ENCODE measurements at regions not wholly inside any gene's neighbourhood (a gene's known extent, or its start where the extent isn't known, plus 50 kb on each side); places are given as distances from the start of the nearest gene placed in this dataset.

GRCh38 chr12:33012226-33012625, 115.6 kb upstream of the PKP2 start:
- no peaks in the 10 kb centered on the region for H3K4me1 ChIP-seq
- no peaks in the 10 kb centered on the region for H3K9me3 ChIP-seq (ENCODE audit: low read depth)
- Mint-ChIP-seq H3K27me3 (ENCODE audit: insufficient read depth, low read depth) (no peaks in the 10 kb centered on the region), H3K36me3 (peaks cover 1% of the 10 kb centered on the region), H3K4me3 (no peak overlapping the region), H3K9me3 (peaks cover 17% of the 10 kb centered on the region), H3K27ac (no peak overlapping the region), H3K4me1 (no peaks in the 10 kb centered on the region)
- H4K20me1 ChIP-seq (ENCODE audit: low read depth), result no peaks in the 10 kb centered on the region
- no peak overlapping the region for H3K4me2 ChIP-seq
- no peak overlapping the region for H3K27ac ChIP-seq
- H2AFZ ChIP-seq (replicated peaks), result no peak overlapping the region
- H3K4me3 ChIP-seq, result no peak overlapping the region
- no peak overlapping the region for H3K9ac ChIP-seq
- no peaks in the 10 kb centered on the region for H3F3A ChIP-seq (ENCODE audit: low read depth)
- H3K27me3 ChIP-seq, result no peaks in the 10 kb centered on the region
- H3K79me2 ChIP-seq (ENCODE audit: low read depth), result no peaks in the 10 kb centered on the region
- H3K36me3 ChIP-seq, result no peaks in the 10 kb centered on the region
- TF ChIP-seq EZH2phosphoT487 (IDR thresholded peaks at IDR 0.05), result no peak
- DNase-seq (ENCODE audit: low spot score), result no peak

DNA sequence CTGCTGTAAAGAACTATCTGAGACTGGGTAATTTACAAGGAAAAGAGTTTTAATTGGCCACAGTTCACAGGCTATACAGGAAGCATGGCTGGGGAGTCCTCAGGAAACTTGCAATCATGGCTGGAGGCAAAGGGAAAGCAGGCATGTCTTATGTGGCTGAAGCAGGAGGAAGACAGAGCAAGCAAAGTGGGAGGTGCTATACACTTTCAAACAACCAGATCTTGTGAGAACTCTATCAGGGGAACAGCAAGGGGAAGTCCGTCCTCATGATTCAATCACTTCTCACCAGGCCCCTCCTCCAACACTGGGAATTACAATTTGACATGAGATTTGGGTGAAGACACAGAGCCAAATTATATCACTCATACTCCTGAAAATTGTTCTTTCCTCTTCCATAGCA, 109.5 kb upstream of the PKP2 start:
- Histone ChIP-seq H3F3A (ENCODE audit: low read depth) (no peaks in the 10 kb centered on the region), H3K4me3 (no peak overlapping the region), H3K79me2 (ENCODE audit: low read depth) (no peaks in the 10 kb centered on the region), H3K9me3 (ENCODE audit: low read depth) (no peaks in the 10 kb centered on the region), H3K27ac (no peak overlapping the region), H4K20me1 (ENCODE audit: low read depth) (no peaks in the 10 kb centered on the region), H3K9ac (no peak overlapping the region), H3K4me2 (no peak overlapping the region), H3K36me3 (no peaks in the 10 kb centered on the region), H2AFZ (replicated peaks) (peak overlapping the region; percentile 85), H3K4me1 (no peaks in the 10 kb centered on the region), H3K27me3 (no peaks in the 10 kb centered on the region)
- Mint-ChIP-seq H3K4me1 (no peaks in the 10 kb centered on the region), H3K27me3 (ENCODE audit: insufficient read depth, low read depth) (no peaks in the 10 kb centered on the region), H3K9me3 (peaks cover 9% of the 10 kb centered on the region), H3K36me3 (no peaks in the 10 kb centered on the region), H3K27ac (no peak overlapping the region), H3K4me3 (no peak overlapping the region)
- no peak for DNase-seq (ENCODE audit: low spot score)
- TF ChIP-seq EZH2phosphoT487 (IDR thresholded peaks at IDR 0.05) (no peak), EZH2 (IDR thresholded peaks at IDR 0.05) (no peak)
- TF ChIP-seq, protein P1, sequence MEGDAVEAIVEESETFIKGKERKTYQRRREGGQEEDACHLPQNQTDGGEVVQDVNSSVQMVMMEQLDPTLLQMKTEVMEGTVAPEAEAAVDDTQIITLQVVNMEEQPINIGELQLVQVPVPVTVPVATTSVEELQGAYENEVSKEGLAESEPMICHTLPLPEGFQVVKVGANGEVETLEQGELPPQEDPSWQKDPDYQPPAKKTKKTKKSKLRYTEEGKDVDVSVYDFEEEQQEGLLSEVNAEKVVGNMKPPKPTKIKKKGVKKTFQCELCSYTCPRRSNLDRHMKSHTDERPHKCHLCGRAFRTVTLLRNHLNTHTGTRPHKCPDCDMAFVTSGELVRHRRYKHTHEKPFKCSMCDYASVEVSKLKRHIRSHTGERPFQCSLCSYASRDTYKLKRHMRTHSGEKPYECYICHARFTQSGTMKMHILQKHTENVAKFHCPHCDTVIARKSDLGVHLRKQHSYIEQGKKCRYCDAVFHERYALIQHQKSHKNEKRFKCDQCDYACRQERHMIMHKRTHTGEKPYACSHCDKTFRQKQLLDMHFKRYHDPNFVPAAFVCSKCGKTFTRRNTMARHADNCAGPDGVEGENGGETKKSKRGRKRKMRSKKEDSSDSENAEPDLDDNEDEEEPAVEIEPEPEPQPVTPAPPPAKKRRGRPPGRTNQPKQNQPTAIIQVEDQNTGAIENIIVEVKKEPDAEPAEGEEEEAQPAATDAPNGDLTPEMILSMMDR (IDR thresholded peaks at IDR 0.05), result no peak

DNA sequence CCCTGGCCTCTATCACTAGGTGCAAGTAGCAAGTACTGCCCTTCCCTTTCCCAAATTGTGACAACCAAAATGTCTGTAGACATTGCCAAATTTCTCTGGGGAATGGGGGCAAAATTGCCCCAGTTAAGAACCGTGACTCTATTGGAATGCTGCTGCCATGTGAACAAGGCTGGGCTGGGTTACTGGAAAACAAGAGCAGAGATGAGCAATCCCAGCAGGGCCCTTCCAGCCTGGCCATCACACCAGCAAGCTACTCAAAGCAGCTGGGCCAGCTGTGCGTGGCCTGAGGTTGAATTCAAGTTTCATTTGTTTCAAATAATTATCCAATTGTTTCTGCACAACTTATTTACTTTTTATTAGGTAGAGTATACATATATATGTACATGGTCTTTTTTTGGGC, 103.4 kb upstream of the PKP2 start:
- peaks cover 13% of the 10 kb centered on the region for H3K4me1 Mint-ChIP-seq
- TF ChIP-seq, protein P1 (IDR thresholded peaks at IDR 0.05), result no peak
- no peak for TF ChIP-seq EZH2 (IDR thresholded peaks at IDR 0.05)
- TF ChIP-seq EZH2phosphoT487 (IDR thresholded peaks at IDR 0.05), result no peak
- no peak overlapping the region for H3K27ac ChIP-seq

DNA sequence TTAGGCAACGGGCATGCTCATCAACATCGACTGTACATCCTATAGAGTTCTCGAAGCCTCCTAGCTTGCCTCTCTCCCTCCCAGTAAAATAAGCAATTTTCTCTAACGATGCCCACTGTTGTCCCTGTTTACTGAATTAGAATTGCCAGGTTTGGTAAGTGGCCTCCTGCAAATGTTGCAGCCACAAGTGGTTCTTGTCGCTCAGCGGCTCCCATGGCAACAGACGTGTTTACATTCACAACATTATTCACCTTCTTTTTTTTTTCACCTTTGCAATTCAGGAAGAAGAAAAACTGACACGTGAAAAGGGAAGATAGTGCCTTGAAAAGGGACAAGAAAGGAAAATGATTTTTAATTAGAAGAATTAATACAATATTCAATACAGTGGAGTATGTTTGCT, 100.9 kb upstream of the PKP2 start:
- Histone ChIP-seq H3K9me3 (ENCODE audit: low read depth) (no peaks in the 10 kb centered on the region), H4K20me1 (ENCODE audit: low read depth) (no peaks in the 10 kb centered on the region), H3K4me1 (no peaks in the 10 kb centered on the region), H3K36me3 (no peaks in the 10 kb centered on the region), H3K4me3 (no peak overlapping the region), H3K4me2 (no peak overlapping the region), H3K9ac (no peak overlapping the region), H3K27ac (no peak overlapping the region), H2AFZ (replicated peaks) (no peak overlapping the region), H3K27me3 (no peaks in the 10 kb centered on the region), H3F3A (ENCODE audit: low read depth) (no peaks in the 10 kb centered on the region), H3K79me2 (ENCODE audit: low read depth) (no peaks in the 10 kb centered on the region)
- TF ChIP-seq, protein P1 (IDR thresholded peaks at IDR 0.05), result no peak
- TF ChIP-seq EZH2phosphoT487 (IDR thresholded peaks at IDR 0.05) (no peak), EZH2 (IDR thresholded peaks at IDR 0.05) (no peak)
- Mint-ChIP-seq H3K4me1 (peaks cover 27% of the 10 kb centered on the region), H3K36me3 (no peaks in the 10 kb centered on the region), H3K9me3 (no peaks in the 10 kb centered on the region), H3K4me3 (no peak overlapping the region), H3K27ac (no peak overlapping the region), H3K27me3 (ENCODE audit: insufficient read depth, low read depth) (no peaks in the 10 kb centered on the region)
- no peak for DNase-seq (ENCODE audit: low spot score)

More for the DNA sequence above, 103.4 kb upstream of the PKP2 start:
- Mint-ChIP-seq H3K36me3 (no peaks in the 10 kb centered on the region), H3K4me3 (no peak overlapping the region), H3K27me3 (ENCODE audit: insufficient read depth, low read depth) (no peaks in the 10 kb centered on the region), H3K27ac (peak overlapping the region; percentile 8), H3K9me3 (peaks cover 6% of the 10 kb centered on the region)
- no peak overlapping the region for H3K9ac ChIP-seq
- DNase-seq (ENCODE audit: low spot score), result peak; percentile 27
- H3K79me2 ChIP-seq (ENCODE audit: low read depth), result no peaks in the 10 kb centered on the region
- H4K20me1 ChIP-seq (ENCODE audit: low read depth), result no peaks in the 10 kb centered on the region
- H3K9me3 ChIP-seq (ENCODE audit: low read depth), result no peaks in the 10 kb centered on the region
- no peak overlapping the region for H3K4me3 ChIP-seq
- no peaks in the 10 kb centered on the region for H3K4me1 ChIP-seq
- H3K4me2 ChIP-seq, result no peak overlapping the region
- no peaks in the 10 kb centered on the region for H3K36me3 ChIP-seq
- no peaks in the 10 kb centered on the region for H3F3A ChIP-seq (ENCODE audit: low read depth)
- no peaks in the 10 kb centered on the region for H3K27me3 ChIP-seq
- H2AFZ ChIP-seq (replicated peaks), result peak overlapping the region; percentile 66

Data from neural progenitor cell (in vitro differentiated cells).